ENCODE measurements at regions not wholly inside any gene's neighbourhood (a gene's known extent, or its start where the extent isn't known, plus 50 kb on each side); places are given as distances from the start of the nearest gene placed in this dataset.
"Not testable (repeated sequence)": the region's sequence is repeated elsewhere in the genome, so short reads cannot be mapped to it uniquely, and the experiment has no call there.

DNA sequence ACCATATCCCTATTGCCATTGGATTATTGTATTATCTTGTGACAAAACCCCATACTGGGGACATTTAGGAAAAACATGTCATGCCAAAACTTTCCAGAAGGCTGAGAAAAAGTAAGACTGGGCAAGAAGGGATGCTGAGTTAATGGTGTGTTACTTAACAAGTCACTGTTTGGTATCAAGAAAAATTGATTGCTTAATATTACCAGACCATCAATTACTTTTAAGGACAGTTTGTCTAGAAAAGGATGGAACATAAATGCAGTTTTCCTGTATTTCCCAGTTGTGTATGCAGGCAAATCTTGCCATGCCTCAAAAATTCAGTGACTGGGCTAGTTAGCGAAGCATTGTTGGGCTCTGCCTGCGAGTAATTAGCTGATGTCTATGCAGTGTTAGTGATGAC, 705.6 kb upstream of the MIR17HG start:
- no peak for DNase-seq

GRCh38 chr13:90645582-90645981, 701.9 kb upstream of the MIR17HG start:
- no peak for DNase-seq

DNA sequence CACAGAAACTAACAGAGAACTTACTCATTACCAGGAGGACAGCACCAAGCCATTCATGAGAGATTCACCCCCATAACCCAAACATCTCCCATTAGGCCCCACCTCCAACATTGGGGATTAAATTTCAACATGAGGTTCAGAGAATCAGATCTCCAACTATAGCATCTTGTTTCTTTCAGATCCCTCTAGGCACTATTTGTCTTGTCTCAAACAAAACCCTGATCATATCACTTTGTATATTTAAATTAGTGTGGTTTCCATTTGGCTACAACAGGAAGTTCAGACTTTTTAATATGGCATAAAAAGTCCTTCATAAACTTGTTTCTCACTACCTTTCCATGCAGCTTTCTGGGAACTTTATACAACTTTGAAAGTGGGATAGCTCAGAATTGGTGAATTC, 699.0 kb upstream of the MIR17HG start:
- no peak for DNase-seq

- DNase-seq = no peak
Measured at GRCh38 chr13:90652036-90652435, 695.5 kb upstream of the MIR17HG start.

DNA sequence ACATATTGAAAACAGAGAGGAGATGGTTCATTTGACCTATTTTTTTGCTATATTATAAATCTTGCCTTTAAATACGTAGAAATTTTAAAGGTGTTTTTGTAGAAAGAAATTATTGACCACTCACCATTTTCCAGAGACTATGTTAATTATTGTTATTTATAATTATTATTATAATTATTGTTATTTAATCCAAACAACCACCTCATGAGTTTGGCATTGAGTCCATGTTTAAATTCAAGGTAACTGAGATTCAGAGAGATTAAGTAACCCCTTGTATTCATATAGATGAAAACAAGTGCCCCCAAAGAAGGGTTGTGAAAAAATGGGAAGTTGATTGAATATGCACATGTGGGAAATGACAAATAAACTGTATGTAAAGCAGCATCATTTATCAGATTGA, 692.5 kb upstream of the MIR17HG start:
- no peak for DNase-seq

DNA sequence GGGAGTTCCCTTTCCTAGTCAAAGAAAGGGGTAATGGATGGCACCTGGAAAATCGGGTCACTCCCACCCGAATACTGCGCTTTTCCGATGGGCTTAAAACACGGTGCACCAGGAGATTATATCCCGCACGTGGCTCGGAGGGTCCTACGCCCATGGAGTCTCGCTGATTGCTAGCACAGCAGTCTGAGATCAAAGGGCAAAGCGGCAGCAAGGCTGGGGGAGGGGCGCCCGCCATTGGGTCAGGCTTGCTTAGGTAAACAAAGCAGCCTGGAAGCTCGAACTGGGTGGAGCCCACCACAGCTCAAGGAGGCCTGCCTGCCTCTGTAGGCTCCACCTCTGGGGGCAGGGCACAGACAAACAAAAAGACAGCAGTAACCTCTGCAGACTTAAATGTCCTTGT, 683.3 kb upstream of the MIR17HG start:
- not testable (repeated sequence) for DNase-seq

DNA sequence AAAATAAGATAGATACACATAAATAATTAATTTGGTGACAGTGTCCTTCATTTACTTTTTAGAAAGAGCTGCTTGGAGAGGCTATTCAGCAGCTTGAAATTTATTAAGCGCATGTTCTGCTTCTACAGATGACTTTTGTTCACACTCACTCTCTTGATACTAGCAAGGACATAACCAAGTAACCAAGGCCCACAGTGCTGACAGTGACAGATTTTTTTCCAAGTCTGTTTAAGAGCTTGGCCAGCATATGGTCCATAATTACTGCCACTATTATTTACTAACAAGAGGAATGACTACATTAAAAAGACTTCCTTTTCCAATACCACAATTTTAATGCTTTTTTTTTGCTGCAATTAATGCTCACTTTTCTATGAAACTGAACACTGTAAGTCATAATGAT, 673.7 kb upstream of the MIR17HG start:
- DNase-seq = no peak

DNA sequence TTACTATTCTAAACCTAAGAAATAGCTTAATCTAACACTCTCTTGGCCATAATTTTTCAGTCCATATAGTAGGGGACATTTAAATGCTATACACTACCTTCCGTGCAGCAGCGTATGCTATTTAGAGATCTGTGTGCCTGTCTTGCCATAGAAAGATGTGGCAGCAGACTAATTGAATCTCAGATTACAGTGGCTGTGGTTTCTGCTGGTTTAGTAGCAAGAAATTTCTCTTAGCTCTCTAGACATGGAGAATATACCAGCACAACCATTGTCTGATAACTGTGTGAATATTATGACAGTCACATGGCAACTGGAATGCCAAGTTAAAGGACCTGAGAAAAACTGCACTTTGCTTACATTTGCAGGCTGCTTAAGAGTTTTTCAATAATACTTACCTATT, 672.4 kb upstream of the MIR17HG start:
- DNase-seq = no peak

DNA sequence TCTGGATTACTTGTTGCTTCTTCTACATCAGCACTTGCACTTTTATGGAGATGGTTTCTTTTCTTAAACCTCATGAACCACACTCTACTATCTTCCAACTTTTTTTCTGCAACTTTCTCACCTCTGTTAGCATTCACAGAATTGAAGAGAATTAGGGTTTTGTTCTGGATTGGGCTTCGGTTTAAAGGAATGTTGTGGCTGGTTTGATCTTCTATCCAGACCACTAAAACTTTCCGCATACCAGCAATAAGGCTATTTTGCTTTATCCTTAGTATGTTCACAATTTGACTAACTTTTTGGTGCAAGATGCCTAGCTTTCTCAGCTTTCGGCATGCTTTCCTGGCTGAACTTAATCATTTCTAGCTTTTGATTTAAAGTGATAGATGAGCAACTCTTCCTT, 666.7 kb upstream of the MIR17HG start:
- no peak for DNase-seq

DNA sequence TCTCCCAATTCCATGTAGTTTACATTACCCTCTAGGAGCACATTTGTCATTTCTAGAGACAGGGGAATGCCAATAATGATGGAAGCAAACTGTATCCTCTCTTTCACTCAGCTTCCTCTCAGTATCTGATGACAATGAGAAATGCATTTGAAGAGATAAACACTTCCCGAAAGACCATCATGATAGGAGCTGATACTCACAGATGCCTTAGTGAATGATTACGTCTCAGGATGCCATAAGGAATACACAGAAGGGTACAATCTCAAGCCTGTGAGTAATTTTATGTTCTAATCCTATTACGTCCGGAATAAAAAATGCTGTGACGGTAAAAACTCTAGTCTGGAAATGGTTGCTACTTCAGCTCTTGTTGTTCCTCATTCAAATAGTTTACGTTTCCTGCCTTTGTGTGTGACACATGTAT, 663.8 kb upstream of the MIR17HG start:
- DNase-seq = no peak

- DNase-seq = no peak
Measured at GRCh38 chr13:90686442-90686841, 661.0 kb upstream of the MIR17HG start.

- DNase-seq = no peak
Measured at GRCh38 chr13:90689111-90689510, 658.4 kb upstream of the MIR17HG start.

GRCh38 chr13:90690458-90691080, 656.9 kb upstream of the MIR17HG start:
- no peak for DNase-seq

DNA sequence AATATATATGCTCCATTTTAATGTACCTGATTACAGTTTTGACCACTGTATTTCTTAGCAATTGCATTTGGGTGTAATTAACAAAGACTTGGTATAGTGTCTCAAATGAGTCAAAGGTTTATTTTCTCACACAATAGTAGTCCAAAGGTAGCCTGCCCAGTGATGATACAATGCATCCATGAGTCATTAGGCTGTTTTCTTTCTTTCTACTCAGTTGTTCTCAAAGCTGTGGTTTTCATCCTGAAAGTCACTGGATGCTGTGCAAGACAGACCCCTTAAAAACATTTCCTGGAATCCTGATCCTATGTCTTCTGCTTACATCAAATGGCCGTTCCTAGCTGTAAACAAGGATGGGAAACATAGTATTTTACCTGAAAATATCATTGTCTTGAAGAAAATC, 651.2 kb upstream of the MIR17HG start:
- no peak for DNase-seq

- DNase-seq = no peak
Measured at GRCh38 chr13:90696656-90697055, 650.8 kb upstream of the MIR17HG start.

DNA sequence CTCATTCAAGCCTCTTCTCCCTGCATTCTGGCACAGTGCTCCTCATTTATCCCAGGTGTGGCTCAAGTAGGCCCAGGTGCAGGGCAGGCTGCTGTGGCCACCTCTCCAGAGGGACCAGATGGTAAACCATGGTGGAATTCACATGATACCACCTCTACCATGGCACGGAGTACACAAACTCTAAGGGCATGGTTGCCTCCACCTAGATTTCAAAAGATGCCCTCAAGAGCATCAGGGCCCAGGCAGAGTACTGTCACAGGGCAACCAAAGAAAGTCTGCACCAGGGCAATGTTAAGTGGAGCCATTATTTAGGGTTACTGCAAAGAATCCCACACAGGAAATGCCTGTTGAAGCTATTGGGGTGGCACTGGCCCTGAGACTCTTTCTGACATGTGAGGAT, 647.1 kb upstream of the MIR17HG start:
- DNase-seq = no peak

DNA sequence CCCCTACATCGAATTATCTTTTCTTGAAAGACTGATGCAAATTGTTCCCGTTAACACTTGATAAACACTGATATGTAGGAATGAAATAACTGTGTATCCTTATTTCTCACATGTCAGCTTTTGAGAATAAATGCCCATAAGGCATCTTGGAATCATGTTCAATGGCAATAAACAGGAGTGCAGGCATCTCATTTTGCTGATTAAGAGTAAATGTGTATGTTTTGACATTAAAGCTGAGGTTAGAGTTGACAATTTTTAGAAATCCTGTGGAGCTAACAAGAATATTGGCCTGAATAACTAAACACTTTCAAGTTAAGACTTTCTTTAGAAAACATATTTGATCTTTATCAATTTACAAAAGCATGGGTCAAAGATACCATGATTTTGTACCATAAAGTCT, 646.2 kb upstream of the MIR17HG start:
- DNase-seq = no peak

DNA sequence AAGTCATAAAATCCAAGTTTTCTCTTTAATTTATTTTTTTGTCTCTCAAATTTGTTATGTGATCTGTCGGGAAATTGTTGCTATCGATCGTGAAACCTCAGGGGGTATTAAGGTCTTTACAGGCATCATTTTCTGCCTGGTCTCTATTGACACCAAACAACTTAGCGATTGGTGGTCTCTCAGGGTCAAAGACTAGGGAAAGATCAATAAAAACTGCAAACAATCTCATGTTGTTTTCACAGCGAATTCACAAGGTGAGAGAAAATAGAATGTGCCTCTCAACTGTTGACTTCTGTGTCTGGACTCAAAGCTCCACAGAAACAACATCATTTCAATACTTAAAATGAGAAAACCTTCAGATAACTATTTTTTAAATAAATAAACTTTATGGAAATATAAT, 645.4 kb upstream of the MIR17HG start:
- no peak for DNase-seq

DNA sequence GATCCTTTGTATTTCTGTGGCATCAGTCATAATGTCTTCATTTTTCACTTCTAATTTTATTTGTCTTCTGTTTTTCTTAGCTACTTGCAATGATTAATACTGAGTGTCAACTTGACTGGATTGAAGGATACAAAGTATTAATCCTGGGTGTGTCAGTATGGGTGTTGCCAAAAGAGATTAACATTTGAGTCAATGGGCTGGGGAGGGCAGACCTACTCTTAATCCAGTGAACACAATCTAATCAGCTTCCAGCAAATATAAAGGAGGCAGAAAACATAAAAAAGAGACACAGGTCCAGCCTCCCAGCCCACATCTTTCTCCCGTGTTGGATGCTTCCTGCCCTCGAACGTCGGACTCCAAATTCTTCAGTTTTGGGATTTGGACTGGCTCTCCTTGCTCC, 640.9 kb upstream of the MIR17HG start:
- no peak for DNase-seq

GRCh38 chr13:90708128-90708527, 639.4 kb upstream of the MIR17HG start:
- DNase-seq = no peak

DNA sequence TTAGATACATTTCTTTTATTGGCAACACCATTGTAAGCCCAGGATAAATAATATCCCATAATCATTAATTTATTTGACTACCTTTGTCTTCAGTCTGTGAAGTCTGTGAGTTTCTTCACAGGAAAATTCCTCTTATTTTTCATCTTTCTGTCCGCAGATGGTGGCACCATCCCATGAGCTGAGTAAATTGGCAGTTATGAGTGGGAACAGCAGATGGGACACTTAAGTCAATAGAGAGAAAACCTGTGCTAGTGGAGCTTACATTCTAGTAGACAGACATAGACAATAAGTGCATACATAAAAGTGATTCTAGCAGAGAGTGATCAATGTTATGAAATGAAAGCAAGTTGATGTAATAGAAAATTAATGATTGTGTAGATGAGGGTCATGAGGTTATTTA, 638.2 kb upstream of the MIR17HG start:
- DNase-seq = no peak

- no peak for DNase-seq
Measured at GRCh38 chr13:90710164-90710759, 637.2 kb upstream of the MIR17HG start.

GRCh38 chr13:90713441-90714133, 633.9 kb upstream of the MIR17HG start:
- no peak for DNase-seq

DNA sequence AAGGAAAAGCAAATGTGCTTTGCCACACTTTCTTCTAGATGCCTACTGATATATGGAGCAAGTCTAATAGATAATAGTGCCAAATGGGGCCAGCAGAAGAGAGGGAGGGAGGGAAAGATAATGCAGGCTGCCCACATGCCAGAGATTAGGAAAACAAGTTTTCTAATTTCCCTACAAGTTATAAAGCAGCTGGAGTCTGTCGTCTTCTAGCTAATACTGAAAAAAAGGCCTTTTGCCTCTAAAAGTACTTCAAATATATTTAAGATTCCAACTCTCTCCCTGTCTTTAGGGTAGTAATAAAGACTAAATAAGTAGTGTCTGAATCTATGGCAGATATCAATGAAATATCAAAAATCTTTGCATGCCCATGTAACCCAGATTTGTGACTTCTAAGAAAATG, 632.0 kb upstream of the MIR17HG start:
- DNase-seq = no peak

- DNase-seq = no peak
Measured at GRCh38 chr13:90717451-90717936, 630.0 kb upstream of the MIR17HG start.

Data from DMS79 treated with DMSO at 0.1 percent for 48 hours (cell line).